Mucosa of descending colon (tissue), 3 donors: ENCODE measurements at regions not wholly inside any gene's neighbourhood (a gene's known extent, or its start where the extent isn't known, plus 50 kb on each side); places are given as distances from the start of the nearest gene placed in this dataset.

ENCODE experiments used
- ATAC-seq: fragments of 200-7000 bp; cut with Tn5 transposase; one replicate; pipeline ENCODE4 v1.9.1; 2020; ENCODE audit warnings: mild to moderate bottlenecking, moderate library complexity
- DNase-seq, 3 donors: peaks; one replicate each; pipeline ENCODE4 v3.0.0-alpha.2; 2020
- H3K36me3 ChIP-seq: fragments of 200-600 bp; one replicate; pipeline ENCODE4 v1.8.0; 2021; ENCODE audit warnings: low read depth, mild to moderate bottlenecking
- H3K4me1 ChIP-seq: fragments of 200-600 bp; one replicate; pipeline ENCODE4 v1.8.0; 2021; ENCODE audit warnings: low read depth, mild to moderate bottlenecking
- H3K4me3 ChIP-seq: fragments of 200-600 bp; one replicate; pipeline ENCODE4 v1.8.0; 2021; ENCODE audit warnings: mild to moderate bottlenecking
- H3K9me3 ChIP-seq: fragments of 200-600 bp; one replicate; pipeline ENCODE4 v1.8.0; 2021; ENCODE audit warnings: mild to moderate bottlenecking
- CTCF ChIP-seq: fragments of 200-600 bp; IDR thresholded peaks from one replicate; pipeline ENCODE4 v1.8.0; 2022; ENCODE audit warnings: antibody characterized with exemption, mild to moderate bottlenecking
- intact Hi-C, 2 donors: fragments of 100-400 bp; cut with DNase I in 1 of 2; cut with micrococcal nuclease in 1 of 2; formaldehyde crosslinking; loops; one replicate each; pipeline versions ENCODE4 v1.11.0 to v1.11.1; 2022; cut with DNase I, micrococcal nuclease
- donor health status: DM: no; HTN: no; CAD: no; lungs with moderate emphysema.
- donor health status: DM: no; HTN: no; CAD: no.
- donor health status: DM: no; HTN: yes; CAD: no.

- H3K36me3 ChIP-seq: no peaks in the 10 kb centered on the region
- no peak for TF ChIP-seq CTCF
- no peaks in the 10 kb centered on the region for H3K9me3 ChIP-seq
- no peak overlapping the region for H3K4me3 ChIP-seq
- DNase-seq: no peak
- no peaks in the 10 kb centered on the region for H3K4me1 ChIP-seq
- no peak for ATAC-seq
- intact Hi-C loops: no loop called here
These were observed 227.8 kb downstream of the TANC2 start for GRCh38 chr17:63193827-63194226.

- TF ChIP-seq CTCF: no peak
- DNase-seq: no peak
- Histone ChIP-seq H3K4me3 (no peak overlapping the region), H3K4me1 (no peaks in the 10 kb centered on the region), H3K36me3 (no peaks in the 10 kb centered on the region), H3K9me3 (no peaks in the 10 kb centered on the region)
- no peak for ATAC-seq
- intact Hi-C loops: no loop called here
These were observed 230.8 kb downstream of the TANC2 start for GRCh38 chr17:63196772-63197335.

- no peak for TF ChIP-seq CTCF
These were observed 237.6 kb downstream of the TANC2 start for GRCh38 chr17:63203652-63204051.

GRCh38 chr17:63221939-63222338 lies 224.2 kb downstream of the CYB561 start:
- Histone ChIP-seq H3K36me3 (no peaks in the 10 kb centered on the region), H3K4me1 (no peaks in the 10 kb centered on the region), H3K9me3 (peaks cover 2% of the 10 kb centered on the region), H3K4me3 (no peak overlapping the region)
- no peak for ATAC-seq
- intact Hi-C loops: no loop called here
- no peak for TF ChIP-seq CTCF
- no peak for DNase-seq

More at GRCh38 chr17:63203652-63204051, 237.6 kb downstream of the TANC2 start:
- no peak overlapping the region for H3K4me3 ChIP-seq
- no peak for ATAC-seq
- H3K4me1 ChIP-seq: no peaks in the 10 kb centered on the region
- no peaks in the 10 kb centered on the region for H3K36me3 ChIP-seq
- H3K9me3 ChIP-seq: peaks cover 15% of the 10 kb centered on the region
- intact Hi-C loops: no loop called here
- no peak for DNase-seq

- no peak overlapping the region for H3K4me3 ChIP-seq
- H3K4me1 ChIP-seq: no peaks in the 10 kb centered on the region
- H3K36me3 ChIP-seq: no peaks in the 10 kb centered on the region
- H3K9me3 ChIP-seq: peaks cover 2% of the 10 kb centered on the region
- no peak for TF ChIP-seq CTCF
- no peak for ATAC-seq
- intact Hi-C loops: no loop called here
- DNase-seq: no peak
These were observed 223.5 kb downstream of the CYB561 start for GRCh38 chr17:63222655-63223054.
